ENCODE measurements at regions not wholly inside any gene's neighbourhood (a gene's known extent, or its start where the extent isn't known, plus 50 kb on each side); places are given as distances from the start of the nearest gene placed in this dataset.
"Not testable (repeated sequence)": the region's sequence is repeated elsewhere in the genome, so short reads cannot be mapped to it uniquely, and the experiment has no call there.

DNA sequence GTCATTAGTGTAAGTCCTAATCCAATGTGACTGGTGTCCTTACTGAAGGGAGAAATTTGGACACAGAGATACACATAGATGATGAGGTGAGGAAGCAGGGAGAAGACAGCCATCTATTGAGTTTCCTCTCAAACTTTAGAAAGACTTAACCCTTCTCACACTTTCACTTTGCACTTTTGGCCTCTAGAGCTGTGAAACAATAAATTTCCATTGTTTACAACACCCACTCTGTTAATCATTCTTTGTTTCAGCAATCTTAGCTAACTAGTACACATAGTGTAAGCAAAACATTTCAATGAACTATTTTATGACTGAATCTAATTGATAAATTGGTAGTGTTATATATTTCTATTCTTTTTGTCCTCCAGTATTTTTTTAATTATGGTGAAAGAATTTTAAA lies 1092.8 kb upstream of the POT1 start:
- DNase-seq (ENCODE audit: insufficient read length, low spot score) = no peak
- no peak for FAIRE-seq

DNA sequence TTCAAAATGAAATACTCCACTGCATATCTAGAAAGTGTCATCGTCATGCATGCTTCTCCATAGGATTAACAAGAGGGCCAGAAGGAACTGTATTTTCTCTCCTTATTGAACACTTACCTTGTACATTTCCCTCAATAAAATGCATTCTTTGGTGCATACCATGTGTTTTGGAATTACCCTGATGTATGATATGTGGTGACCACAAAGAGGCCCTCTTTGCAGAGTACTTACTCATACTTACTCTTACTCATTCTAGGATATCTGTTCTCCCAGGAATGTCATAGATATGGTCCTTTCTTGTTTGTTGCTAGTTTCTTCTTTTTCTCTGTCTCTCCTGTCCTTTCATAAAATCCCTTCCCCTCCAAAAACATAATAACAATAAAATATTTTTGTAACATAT lies 1087.1 kb upstream of the POT1 start:
- no peak for FAIRE-seq

GRCh38 chr7:126005064-126005463 lies 1075.4 kb upstream of the POT1 start:
- DNase-seq (ENCODE audit: insufficient read length, low spot score) (no peak), FAIRE-seq (no peak)

More for the DNA sequence above, 1087.1 kb upstream of the POT1 start:
- no peak for DNase-seq (ENCODE audit: insufficient read length, low spot score)

DNA sequence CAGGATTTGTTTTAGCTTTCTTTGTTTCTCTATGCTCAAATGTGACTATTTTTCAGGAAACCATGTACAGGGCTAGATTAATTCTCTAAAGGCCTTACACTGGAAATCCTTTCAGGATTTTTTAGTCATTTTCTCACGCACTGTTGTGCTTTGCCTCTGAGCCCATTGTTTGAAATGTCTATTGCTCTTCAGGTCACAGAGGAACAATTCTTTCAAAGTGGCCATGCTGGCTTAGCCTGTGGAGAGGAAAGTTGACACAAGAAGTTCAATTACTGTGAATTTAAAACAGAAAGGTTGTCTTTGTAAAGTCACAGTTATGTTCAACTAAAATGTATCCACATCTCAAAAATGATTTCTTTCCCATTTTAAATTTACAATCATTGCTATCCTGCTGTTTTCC lies 1071.7 kb upstream of the POT1 start:
- DNase-seq (ENCODE audit: insufficient read length, low spot score) (no peak), FAIRE-seq (no peak)

DNA sequence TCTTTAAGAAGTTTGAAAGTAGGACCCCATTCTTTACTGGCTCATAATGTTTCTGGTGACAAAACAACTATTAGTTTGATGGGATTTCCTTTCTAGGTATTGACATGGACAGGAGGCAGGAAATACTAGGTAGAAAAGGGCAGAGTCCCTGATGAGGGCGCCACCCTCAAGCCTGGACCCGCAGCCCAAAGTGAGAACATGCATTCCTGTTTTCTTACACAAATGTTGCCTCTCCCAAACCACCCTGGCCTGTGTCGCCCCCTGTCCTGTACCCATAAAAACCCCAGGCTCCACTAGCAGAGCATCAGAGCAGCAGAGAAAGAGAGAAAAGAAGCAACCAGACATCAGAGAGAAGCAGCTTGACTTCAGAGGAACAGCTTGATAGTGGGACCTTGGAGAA lies 1055.2 kb upstream of the POT1 start:
- DNase-seq (ENCODE audit: insufficient read length, low spot score) (no peak), FAIRE-seq (no peak)

GRCh38 chr7:125971656-125972055 lies 1042.0 kb upstream of the POT1 start:
- DNase-seq (ENCODE audit: insufficient read length, low spot score) (no peak), FAIRE-seq (no peak)

- FAIRE-seq (no peak), DNase-seq (ENCODE audit: insufficient read length, low spot score) (no peak)
Observed at GRCh38 chr7:125966278-125967048, 1036.8 kb upstream of the POT1 start.

DNA sequence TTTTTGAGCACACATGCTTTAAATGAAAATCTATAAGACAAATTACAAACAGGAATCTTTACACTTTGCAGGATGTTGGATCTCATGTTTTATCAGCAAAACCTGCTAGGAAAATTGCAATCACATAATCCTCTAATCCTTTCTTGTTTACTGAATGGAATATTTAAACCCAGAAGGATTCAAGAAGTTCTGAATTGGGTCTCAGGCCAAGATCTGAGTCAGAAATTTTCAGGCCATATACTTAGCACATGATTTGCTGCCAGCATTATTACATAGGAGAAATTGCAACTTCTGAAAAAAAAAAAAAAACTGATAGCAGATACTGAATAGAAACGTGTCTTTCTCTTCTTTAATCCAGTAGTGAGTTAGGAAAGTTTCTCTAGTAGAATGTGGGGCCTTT lies 1005.3 kb upstream of the POT1 start:
- FAIRE-seq = no peak
- no peak for DNase-seq (ENCODE audit: insufficient read length, low spot score)

DNA sequence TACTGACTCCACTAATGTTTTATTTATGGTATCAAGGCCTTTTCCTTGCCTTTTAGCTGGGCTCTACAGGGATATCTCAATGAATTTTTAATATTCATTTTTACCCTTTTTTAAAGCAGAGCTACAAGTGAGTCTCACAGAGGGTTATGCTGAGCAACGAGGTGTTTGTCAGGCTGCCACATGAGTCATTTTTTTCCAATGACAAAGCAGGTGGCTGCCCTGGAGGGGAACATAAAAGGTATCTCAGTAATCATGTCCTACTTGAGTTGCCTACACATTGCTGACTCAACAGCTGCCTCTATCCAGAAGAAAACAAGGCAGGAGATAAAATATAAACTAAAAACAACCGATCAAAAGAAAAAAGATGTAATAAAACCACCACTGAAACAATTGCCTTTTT lies 1004.9 kb upstream of the POT1 start:
- FAIRE-seq = no peak

DNA sequence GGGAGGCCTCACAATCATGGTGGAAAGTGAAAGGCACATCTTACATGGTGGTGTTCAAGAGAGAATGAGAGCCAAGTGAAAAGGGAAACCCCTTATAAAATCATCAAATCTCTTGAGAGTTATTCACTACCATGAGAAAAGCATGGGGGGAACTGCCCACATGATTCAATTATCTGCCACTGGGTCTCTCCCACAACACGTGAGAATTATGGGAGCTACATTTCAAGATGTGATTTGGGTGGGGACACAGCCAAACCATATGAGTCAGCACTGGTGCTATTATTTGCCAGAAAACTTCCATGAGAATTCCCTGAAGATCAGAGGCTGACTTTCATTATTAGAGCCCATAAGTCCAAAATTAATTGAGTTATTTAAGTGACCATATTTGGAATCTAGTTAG lies 1001.2 kb upstream of the POT1 start:
- DNase-seq (ENCODE audit: insufficient read length, low spot score) (no peak), FAIRE-seq (no peak)

More for the DNA sequence above, 1004.9 kb upstream of the POT1 start:
- DNase-seq (ENCODE audit: insufficient read length, low spot score) = no peak

DNA sequence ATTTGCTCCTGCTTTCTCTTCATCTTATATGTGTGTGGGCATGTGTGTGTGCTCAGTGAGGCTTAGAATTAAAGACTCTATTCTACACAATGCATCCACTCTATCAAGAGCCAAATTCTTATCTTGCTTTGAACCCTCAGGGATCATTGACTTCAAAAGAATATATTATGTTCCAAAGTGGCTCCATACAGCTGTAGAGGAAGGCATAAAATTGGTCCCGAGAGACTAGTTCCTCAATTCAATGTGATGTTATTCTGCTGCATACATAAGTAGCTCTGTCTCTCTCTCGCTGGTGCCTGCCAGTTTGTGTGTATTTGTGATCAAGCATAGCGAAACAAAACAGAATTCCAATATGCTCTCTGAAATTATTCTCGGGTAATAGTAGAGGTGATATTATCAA lies 997.9 kb upstream of the POT1 start:
- FAIRE-seq (no peak), DNase-seq (ENCODE audit: insufficient read length, low spot score) (no peak)

GRCh38 chr7:125926621-125927020 lies 997.0 kb upstream of the POT1 start:
- DNase-seq (ENCODE audit: insufficient read length, low spot score) (no peak), FAIRE-seq (no peak)

DNA sequence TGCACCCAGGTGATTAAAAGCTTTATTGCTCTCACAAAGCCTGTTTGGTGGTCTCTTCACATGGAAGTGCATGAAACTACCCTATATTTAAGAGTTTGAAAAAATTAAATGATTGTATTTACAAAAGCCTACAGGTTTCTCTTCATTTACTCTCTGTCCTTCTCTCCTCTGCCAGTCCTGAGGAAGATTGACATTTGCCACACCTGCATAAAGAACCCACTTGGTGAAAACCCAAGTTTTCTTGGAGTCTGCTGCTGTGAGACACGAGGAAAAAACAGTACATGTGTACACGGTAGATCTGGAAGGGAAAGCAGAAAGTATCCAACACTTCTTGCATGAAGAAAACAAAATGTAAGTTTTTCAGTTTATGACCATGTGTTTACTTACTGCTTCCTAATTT lies 994.4 kb upstream of the POT1 start:
- DNase-seq (ENCODE audit: insufficient read length, low spot score) (no peak), FAIRE-seq (no peak)

- not testable (repeated sequence) for DNase-seq (ENCODE audit: insufficient read length, low spot score); FAIRE-seq
Observed at GRCh38 chr7:125915381-125915948, 985.8 kb upstream of the POT1 start.

DNA sequence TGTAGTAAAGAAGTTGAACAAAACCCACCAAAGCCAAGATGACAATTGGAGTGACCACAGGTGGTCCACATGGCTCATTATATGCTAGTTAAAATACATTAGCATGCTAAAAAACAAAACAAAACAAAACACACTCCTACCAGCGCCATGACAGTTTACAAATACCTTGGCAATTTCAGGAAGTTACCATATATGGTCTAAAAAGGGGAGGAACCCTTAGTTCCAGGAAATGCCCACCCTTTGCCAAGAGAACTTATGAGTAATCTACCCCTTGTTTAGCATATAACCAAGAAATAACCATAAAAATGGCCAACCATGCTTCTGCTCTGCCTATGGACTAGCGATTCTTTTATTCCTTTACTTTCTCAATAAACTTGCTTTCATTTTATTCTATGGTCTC lies 979.1 kb upstream of the POT1 start:
- FAIRE-seq = no peak

DNA sequence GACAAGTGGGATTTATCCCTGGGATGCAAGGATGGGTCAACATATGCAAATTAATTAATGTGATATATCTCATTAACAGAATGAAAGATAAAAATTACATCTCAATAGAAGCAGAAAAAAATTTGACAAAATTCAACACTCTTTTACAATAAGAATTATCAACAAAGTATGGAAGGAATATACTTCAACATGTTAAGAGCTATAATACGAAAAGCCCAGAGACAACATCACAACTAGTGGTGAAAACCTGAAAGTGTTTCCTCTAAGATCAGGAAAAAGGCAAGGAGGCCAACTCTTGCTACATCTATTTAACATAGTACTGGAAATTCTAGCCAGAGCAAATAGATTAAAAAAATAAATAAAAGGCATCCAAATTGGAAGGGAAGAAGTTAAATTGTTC lies 970.0 kb upstream of the POT1 start:
- FAIRE-seq (no peak), DNase-seq (ENCODE audit: insufficient read length, low spot score) (no peak)

More for the DNA sequence above, 979.1 kb upstream of the POT1 start:
- no peak for DNase-seq (ENCODE audit: insufficient read length, low spot score)

DNA sequence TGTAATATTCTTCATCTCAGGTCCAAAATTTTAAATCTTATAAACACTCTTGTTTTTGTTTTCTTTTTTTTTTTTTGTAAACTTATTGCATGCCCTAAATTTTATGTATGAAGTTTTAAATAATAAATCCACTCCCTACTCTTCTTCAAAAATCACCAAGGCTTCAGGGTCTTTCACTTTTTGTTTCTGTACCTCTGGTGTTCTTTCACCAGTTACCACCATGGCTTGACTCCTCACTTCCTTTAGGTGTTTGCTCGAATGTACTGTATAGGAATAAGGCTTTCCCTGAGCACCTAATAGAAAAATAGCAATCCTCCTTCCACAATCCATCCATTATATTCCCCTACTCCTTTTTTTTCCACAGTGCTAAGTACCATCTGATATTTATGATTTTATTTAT lies 962.8 kb upstream of the POT1 start:
- DNase-seq (ENCODE audit: insufficient read length, low spot score) = no peak
- no peak for FAIRE-seq

DNA sequence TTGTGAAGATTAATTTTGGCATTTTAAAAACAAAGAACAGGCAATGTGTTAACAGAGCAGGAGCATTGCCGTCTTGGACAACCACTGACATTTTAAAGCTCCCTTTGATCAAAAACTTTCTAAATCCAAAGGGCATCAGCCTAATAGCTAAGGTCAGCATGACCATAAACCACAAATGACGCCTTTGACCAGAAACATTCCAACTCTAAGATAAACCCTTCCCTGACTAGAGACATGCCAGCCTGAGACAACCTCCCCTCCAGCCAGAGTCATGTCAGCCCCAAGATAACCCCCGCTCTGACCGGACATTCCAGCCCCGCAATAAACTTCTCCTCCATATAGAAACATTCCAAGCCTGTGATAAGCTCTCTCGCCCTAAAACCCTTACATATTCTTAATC lies 949.4 kb upstream of the POT1 start:
- no peak for FAIRE-seq

DNA sequence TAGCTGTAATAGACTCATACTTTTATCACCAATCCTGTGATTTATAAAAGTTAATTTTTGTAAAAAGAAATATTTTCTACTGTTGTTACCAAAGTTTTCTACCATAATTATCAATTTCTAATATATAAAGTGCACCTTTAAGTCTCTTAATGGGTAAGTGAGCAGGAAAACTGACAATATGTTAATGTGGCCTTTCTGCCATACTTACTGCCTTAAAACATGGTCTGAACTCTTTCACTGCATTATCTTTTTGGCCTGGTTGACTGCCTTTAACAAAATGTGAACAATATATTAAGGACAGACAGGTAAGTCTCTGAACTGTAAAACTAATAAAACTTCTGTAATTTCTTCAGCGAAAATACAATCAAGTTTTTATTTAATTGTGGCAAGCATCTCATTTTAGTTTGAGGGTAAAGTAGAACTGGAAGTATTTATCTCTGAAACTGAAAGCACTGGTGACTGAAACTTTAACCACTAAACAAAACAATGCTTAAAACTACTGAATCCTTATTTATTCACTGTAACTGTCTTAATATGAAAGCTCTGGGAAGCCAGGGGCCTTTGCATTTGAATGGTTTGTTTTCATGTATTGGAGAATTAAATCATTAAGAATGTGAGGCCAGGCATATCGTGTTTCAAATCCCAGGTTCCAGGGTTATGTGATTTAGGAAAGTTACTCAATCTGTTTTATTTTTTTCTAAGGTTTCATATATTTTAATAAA lies 948.8 kb upstream of the POT1 start:
- FAIRE-seq (no peak), DNase-seq (ENCODE audit: insufficient read length, low spot score) (no peak)

More for the DNA sequence above, 949.4 kb upstream of the POT1 start:
- no peak for DNase-seq (ENCODE audit: insufficient read length, low spot score)

- FAIRE-seq = no peak
- DNase-seq (ENCODE audit: insufficient read length, low spot score) = no peak
Observed at GRCh38 chr7:125877246-125877645, 947.6 kb upstream of the POT1 start.

DNA sequence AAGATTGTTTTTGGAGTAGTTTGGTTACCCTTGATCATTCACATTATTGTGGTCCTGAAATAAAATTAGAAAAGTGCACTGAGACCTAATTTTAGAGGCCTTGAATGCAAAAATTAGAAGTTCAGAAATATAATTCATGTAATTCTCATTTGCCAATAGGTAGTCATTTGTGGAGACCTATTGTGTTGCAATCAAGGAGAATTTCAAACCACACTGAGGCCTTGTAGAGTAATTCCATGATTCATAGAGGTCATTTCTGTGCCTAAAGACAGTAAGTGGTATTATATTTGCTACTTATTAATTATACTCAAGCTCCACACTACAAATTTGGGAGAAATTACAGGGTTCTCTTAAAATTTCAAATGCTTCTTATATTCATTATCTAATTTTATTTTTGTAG lies 946.8 kb upstream of the POT1 start:
- FAIRE-seq = no peak
- DNase-seq (ENCODE audit: insufficient read length, low spot score) = no peak

DNA sequence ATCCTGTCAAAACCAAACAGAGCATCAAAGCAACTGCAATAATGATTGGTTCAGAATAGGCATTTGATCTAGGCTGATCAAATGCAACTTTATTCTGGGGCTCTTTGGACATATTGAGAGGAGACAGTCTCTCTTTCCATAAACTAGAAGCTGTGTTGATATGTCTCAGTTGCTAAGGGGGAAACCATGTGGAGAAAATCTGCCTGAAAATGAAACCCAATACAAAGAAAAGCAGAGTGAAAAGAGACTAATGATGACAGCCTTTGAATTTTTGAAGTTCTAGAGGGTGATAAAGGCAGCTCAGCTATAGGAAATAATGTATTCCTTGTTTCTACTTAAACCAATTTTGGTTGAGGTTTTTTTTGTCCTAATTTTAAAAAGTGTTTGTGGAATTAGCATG lies 941.8 kb upstream of the POT1 start:
- DNase-seq (ENCODE audit: insufficient read length, low spot score) (no peak), FAIRE-seq (no peak)
